GM21381 (cell line): ENCODE measurements at regions not wholly inside any gene's neighbourhood (a gene's known extent, or its start where the extent isn't known, plus 50 kb on each side); places are given as distances from the start of the nearest gene placed in this dataset.

Experiments
- ATAC-seq: cut with Tn5 transposase; IDR thresholded peaks from one replicate; pipeline ENCODE4 v1.9.1; 2021; ENCODE audit warnings: mild to moderate bottlenecking, moderate library complexity; ENCODE audit not compliant: unreplicated experiment

- ATAC-seq: no peak
These were observed 58.8 kb upstream of the MKLN1 start for GRCh38 chr7:131268906-131269305.

- ATAC-seq: no peak
These were observed 55.6 kb upstream of the MKLN1 start for GRCh38 chr7:131272086-131272485.

- ATAC-seq: no peak
These were observed 52.7 kb upstream of the MKLN1 start for GRCh38 chr7:131274986-131275385.

- no peak for ATAC-seq
These were observed 51.5 kb upstream of the MKLN1 start for GRCh38 chr7:131276190-131276589.

GRCh38 chr7:131276748-131277147 is 50.9 kb upstream of the MKLN1 start:
- ATAC-seq: no peak
